ELF-1 (cell line): ENCODE measurements at regions not wholly inside any gene's neighbourhood (a gene's known extent, or its start where the extent isn't known, plus 50 kb on each side); places are given as distances from the start of the nearest gene placed in this dataset.
"Not testable (repeated sequence)": the region's sequence is repeated elsewhere in the genome, so short reads cannot be mapped to it uniquely, and the experiment has no call there.

ENCODE experiments used
- DNase-seq: peaks from one replicate; pipeline ENCODE4 v3.0.0-alpha.2; 2016; ENCODE audit warnings: low read depth, low spot score

DNA sequence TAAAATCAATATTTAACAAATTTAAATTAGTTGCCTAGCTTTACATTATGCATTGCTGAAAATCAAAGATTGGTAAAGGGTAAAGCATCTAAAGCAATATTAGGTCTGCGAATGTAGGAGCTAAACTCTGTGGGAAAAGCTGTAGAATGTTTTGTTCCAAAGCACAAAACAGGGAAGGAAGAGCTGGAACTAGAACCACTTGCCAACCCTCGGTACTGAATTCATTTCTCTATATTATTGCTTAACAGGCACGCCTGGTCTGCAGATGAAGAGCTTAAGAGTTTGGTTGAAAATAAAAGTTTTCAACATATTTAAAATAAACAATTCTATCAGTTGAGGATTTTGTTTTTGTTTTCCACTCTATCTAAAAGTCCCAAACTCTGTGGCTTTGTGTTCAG is 1252.8 kb upstream of the SEL1L start:
- DNase-seq = no peak

DNA sequence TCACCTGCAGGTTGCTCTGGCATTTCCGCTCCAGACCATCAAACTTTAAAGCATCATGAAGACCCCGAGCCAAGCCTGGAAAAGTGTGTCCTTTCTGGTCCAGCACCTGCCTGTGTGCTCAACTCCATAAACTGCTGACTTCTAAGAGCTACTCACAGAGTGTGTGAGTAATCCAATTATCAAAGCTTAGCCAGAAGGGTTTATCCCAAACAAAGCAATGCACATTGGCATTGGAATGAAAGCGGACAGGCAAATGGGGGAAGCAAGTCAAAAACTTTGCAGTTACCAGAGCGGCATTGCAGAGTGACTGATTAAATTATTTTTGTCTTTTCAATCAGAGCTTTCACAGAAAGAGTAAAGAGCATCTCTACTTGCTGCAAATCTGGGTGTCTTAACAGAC is 1262.4 kb upstream of the SEL1L start:
- DNase-seq = no peak

DNA sequence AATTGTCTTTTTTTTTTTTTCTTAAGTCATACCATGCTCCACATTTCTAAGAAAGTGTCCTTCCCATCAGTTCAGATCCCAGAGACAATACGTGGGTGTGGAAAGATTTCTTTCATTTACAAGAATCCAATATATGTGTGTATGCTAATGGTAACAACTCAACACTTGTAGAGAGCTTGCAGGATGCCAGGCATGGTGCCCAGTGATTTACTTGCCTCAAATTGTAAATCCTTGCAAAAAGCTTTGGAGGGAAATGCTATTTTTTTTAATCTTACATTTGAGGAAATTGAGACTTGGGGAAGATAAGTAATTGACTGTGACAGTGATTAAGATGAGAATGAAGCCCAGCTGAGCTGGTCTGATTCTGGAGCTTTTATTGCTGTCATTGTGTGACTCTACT is 1264.6 kb upstream of the SEL1L start:
- no peak for DNase-seq

DNA sequence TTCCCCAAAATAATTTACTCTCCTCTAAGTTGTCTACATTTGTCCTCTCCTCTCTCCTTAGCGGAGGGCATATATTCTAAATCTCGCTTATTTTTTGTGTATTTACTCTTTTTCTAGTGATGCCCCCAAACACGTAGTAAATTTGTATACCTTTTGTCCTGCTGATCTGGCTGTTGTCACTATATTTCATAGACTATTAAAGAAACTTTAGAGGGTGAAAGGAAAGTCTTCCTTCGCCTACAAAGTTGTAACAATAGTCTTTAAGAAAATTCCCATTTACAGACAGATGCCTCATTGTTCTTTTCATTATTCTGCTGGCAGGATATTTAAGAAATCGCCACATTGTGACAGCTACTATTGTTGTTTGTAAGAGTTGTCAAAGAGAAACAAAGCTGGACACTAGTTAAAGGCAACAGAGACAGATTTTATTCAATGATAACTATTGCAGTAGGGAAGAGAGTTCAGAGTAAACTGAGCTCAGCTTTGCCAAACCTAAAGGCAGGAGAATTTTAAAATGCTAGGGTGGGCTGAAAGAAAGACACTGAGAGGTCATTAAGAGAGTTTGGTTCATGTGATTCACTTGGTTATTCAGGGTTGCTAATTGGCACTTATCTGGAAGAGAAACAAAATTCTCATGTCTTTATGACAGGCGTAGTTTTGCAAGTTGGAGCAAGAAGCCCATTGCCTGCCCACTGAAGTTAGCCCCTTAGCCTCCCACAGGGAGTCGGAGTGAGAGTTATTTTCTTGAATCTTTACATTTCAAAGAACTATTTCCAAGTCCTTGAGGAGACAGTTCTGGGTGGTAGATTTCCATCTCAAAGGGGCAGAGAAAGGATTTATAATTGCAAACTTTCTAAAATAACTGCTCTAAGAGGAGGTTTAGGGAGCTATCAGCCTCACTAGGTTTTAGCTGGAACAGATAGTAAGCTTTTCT is 1272.5 kb upstream of the SEL1L start:
- DNase-seq = peak; percentile 6

DNA sequence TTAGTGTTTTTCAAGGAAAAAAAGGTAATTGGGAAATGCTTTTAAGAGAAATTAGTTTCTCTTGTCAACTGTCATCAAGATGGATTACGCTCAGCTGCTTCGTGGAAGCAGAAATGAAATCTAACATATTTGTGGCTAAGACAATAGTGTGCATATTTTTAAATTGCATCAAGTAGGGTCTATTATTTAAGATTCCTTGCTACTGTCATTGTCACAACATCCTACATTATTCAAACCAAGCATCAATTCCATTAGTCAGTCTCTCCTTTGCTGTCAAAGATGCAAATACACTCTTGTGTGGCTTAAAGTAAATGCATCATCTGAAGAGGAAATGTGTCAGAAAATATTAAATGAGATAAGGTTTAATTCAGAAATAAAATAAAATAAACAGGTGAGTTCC is 1277.6 kb upstream of the SEL1L start:
- DNase-seq = no peak

DNA sequence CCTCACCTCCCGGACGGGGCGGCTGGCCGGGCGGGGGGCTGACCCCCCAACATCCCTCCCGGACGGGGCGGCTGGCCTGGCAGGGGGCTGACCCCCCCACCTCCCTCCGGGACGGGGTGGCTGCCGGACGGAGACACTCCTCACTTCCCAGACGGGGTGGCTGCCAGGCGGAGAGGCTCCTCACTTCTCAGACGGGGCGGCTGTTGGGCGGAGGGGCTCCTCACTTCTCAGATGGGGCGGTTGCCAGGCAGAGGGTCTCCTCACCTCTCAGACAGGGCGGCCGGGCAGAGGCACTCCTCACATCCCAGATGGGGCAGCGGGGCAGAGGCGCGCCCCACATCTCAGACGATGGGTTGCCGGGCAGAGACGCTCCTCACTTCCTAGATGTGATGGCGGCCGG is 1280.7 kb upstream of the SEL1L start:
- DNase-seq = not testable (repeated sequence)

DNA sequence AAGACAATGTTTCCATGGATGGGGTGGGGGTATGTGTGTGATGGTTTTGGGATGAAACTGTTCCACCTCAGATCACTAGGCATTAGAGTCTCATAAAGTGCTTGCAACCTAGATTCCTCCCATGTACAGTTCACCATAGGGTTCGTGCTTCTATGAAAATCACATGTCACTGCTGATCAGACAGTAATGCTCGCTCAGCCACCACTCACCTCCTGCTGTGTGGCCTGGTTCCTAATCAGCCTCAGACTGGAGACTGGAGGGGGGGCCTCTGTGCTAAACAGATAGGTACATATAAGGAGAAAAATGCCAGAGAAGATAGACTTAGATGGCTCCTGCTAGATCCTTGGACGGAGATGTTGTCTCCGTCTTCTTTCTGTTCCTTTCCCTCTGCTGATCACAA is 1296.9 kb upstream of the SEL1L start:
- DNase-seq = no peak

DNA sequence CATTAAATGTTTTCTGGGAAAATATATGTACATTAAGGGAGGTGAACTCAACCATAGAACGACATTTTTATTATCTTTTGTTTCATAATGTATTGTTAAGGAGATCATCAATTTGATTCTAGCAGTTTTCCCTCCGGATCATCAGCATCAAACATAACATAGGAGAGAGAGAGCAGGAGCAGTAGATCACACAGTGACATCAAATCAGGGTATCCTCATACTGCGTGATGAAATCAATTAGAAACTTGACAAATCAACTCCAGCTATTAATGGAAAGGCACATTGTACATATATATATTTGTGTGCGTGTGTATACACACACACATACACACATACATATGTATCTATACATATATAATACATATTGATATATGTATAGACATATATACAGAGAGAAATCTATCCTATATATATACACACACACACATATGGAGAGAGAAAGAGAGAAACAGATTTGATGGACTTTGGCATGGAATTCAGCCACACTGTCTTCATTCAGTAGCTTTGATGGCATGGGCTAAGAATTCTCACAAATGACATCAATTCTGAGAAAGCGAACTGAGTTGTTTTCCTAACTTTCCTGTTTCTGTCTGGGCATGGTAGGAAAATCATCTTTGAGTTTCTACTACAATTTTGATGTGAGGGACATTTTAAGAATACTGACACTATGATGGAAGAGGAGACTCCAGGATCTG is 1302.8 kb upstream of the SEL1L start:
- no peak for DNase-seq

DNA sequence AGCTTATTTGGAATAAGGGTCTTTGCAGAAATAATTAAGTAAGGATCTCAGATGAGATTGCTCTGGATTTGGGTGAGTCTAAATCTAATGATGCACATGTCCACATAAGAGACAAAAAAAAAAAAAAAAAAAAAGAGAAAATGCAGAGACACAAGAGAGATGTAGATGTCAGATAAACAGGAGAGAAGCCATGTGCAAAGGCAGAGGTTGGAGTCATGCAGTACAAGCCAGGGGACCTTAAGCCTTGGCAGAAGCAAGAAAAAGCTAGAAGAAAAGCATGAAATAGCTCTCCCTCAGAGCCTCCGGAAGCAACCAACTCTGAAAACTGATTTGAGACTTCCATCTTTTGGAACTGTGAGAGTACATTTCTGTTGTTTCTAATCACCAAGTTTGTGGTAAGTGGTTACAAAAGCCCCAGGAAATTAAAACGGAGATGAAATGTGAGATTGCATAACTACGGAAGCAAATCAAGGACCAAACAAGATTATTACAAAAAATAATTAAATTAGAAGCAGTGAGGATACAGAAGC is 1304.0 kb upstream of the SEL1L start:
- DNase-seq = no peak

DNA sequence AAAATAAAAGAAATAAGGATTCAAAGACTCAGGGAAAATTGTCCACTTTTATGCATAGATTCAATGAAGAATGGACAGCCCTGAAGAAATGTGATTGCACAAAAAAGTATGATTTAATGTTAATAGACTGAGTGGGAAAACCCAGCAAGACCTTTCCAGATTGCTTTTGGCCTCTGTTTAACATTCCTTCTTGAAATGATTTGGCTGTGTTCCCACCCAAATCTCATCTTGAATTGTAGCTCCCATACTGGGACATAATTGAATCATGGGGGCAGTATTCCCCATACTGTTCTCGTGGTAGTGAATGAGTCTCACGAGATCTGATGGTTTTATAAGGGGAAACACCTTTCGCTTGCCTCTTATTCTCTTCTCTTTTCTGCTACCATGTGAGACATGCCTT is 1316.9 kb upstream of the SEL1L start:
- DNase-seq = no peak

DNA sequence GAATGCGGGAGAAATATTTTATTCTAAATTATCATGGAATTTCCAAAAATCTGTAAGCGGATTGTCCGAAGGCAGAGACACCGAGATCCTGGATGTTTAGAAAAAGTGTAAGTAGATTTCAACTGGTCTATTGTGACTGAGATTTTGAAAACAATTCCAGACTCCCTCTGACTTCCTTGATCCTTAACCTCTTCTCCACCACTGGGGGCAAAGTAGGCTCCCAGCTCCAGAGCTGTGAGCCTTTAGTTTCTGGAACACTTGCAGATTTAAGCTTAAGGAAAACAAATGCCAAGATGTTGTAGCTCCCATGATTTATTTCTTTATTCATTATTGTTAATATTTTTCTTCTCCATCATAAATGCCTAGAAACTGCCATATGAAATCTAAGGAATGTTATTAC is 1320.5 kb upstream of the SEL1L start:
- DNase-seq = no peak

DNA sequence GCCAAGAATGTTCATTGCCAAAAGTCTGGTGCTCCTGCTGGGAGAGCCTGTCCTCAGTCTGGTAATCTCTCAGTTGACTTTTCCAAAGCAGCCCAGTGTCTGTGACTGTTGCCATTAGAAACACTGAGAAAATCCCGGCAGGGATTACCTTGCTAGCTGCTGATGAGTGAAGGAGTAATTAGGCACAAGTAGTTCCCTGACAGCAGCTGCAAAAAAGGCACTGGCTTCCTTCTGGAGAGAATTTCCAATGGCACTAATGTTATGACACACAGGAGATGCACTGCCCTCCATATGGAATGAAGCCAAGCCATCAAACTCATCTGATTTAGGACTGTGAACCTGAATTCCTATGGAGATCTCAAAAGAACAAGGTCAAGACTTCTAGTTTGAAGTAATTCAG is 1321.2 kb upstream of the SEL1L start:
- DNase-seq = no peak

DNA sequence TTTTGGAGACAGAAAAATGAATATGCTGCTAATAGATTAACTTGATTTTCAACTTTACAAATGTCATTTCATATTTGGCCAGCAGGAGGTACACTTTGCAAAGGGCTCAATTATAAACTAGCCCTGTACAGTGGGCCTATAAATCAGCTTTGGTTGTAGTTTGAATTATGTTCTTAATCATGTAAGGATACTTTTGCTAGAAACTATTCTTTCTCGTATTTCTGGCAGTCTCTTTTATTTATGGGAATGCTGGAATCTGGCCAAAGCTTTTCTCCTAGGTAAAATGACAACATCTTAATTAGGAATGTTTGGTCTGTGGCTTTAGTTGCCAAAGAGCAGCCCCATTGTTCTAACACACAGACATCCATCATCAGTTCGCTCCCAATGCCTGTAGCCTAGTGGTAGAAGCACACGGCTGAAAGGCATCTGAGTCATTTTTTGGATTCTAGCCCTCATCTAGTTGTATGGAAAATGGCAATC is 1322.3 kb upstream of the SEL1L start:
- DNase-seq = no peak

DNA sequence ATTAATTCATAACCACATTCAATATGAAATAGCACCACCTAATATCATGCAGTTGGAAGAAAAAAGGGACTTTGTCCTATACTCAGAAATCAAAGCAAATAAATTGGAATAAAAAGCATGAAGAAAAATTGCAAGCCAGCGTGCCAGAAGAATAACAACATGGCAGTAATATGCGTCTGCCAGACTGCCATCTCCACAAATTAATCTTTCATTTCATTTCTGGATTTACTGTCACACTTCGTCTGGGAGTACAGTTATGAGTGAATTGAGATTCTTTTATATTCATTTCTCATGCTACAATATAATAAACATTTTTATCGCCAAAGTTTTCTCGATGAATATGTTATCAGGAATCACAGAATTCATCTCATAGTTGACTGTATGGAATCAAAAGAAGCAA is 1327.7 kb upstream of the SEL1L start:
- no peak for DNase-seq

DNA sequence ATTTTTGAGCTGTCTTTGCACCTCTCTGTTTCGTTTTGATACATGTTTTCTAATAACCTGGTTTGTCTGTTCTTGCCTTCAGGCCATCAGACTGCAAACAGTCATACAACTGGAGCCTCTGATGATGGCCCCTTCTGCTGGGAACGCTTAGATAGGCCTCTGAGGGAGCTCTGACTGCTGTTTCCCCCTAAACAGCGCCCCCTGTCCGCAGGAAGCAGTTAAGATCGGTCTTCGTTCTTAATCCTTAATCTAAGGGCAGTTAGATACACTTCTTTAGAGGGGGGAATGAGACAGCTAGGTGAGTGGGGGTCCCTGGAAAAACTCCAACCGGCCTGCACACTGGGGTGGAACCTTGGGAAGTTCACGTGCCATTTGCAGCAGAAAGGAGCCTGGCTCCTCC is 1338.8 kb upstream of the SEL1L start:
- peak; percentile 55 for DNase-seq

DNA sequence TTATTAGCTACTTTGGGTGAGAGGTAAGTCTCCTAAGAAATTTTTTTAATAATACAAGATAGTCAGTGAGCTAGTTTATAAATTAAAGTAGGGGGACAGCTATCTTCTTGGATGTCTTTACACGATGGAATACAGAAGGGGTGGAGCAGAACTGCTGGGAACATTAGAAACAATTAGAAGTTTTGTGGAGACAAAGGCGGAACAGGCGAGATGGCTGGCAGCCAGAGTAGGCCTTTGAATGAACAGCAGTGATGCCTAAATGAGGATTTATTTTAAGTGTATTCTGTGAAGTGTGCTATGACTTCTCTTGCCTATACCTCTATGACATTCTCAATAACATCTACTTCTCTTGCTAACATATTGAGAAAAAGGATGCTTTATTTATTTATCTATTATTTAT is 1345.3 kb upstream of the SEL1L start:
- DNase-seq = no peak

DNA sequence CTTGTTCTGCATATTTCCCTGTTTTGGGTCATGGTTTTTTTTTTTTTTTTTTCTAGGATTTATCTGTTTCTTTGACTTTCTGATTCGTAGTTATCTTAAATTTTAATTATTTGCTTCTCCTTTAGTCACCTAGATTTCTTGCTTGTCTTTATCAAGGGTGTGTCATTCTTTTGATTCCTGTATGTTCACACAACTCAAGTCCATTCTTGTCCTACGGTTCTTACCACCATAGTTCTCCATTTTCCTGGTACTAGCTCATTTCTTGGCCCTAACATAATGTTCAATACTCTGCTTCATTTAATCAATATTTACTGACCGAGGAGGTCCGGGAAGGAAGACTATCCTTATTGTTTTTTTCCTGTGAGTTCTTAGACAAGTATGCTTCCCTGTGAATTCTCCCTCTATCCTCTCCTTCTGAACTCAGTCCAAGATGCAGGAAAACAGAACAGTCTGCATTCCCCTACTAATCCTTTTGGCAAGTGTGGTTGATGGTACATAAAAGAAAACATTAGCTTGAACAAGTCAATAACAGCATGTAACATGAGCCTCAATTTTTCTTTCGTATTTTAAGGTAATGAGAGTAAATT is 1346.4 kb upstream of the SEL1L start:
- DNase-seq = no peak

DNA sequence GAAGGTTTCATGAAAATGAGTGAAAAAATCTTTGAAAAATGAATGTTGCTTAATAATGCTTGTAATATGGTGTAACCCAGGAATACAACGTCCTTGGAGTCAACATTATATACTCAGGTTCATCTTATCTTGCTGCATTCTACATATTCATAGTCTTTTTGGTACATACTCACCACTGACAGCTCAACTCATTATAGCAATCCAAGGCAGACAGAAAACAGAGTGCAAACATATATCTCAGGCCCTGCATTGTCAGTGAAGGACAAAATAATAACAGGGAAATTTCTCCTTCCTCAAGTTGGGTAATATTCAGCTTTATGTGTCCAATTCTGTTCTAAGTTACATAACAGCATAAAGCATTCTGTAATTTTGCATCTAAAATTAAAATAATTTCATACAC is 1353.0 kb upstream of the SEL1L start:
- DNase-seq = no peak

DNA sequence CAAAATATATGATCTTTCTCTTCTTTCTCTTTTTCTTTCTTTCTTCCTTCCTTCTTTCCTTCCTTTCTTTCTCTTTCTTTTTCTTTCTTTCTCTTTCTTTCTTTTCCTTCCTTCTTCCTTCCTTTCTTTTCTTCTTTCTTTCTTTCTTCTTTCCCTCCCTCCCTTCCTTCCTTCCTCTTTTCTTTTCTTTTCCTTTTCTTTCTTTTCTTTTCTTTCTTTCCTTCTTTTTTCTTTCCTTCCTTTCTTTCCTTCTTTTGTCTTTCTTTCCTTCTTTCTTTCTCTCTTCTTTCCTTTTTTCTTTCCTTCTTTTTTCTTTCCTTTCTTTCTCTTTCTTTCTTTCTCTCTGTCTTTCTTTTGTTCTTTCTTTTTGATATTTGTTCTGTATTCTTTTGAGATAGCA is 1356.0 kb upstream of the SEL1L start:
- DNase-seq = no peak

DNA sequence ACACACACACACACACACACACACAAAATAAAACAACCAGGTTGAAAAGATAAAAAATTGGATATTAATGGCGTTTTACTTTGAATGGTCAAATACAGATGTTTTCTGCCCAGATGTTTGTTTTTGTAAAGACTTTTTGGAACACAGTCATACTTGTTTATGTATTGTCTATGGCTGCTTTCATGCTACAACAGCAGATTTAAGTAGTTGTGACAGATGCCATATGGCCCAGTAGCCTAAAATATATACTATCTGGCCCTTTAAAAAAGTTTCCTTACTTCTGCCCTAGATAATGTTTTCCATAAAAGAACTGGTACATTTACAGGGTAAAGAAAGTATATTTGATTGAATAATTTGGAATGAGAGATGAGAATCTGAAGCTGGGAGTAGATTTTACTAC is 1362.8 kb upstream of the SEL1L start:
- DNase-seq = no peak

DNA sequence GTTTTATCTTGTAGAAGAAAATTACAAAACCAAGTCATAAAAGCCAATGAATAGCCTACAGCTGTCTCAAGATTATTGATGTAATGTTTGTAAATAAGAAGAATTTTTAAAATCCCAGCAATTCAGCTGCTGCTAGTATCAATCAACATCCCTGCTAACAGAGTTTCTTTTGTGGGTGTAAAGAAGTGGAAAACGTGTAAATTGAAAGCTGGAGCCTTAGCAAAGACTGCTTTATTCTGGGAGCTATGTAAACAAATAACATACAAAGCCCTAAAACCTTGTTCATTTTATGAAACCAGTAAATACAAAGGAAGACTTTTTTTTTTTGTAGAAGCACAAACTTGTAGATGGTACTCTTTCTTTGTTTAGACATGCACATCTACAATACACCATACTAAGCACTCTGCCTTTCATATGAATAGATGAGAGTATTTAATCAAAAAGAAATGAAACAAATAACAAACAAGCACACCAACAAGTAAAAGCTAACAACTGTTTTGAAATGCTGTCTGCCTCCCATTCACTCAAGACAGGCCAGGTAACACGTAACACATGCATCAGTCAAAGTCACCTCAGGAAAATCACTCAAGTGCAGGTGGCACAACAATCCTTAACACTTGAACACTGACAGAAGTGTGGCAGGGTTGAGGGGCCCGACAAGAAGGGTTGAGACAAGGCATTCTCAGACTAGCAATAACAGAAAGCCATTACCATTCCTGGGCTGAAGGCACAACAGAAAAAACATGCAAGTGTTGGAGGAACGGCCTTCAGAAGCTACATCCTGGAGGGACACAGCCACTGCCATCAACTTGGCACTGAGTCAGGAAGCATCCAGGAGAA is 1364.0 kb upstream of the SEL1L start:
- DNase-seq = no peak
